GM19438 (cell line): ENCODE measurements at regions not wholly inside any gene's neighbourhood (a gene's known extent, or its start where the extent isn't known, plus 50 kb on each side); places are given as distances from the start of the nearest gene placed in this dataset.
"Not testable (repeated sequence)": the region's sequence is repeated elsewhere in the genome, so short reads cannot be mapped to it uniquely, and the experiment has no call there.

Experiments used
- ATAC-seq: cut with Tn5 transposase; IDR thresholded peaks from one replicate; pipeline ENCODE4 v1.9.1; 2021; ENCODE audit warnings: low read depth; ENCODE audit not compliant: unreplicated experiment

DNA sequence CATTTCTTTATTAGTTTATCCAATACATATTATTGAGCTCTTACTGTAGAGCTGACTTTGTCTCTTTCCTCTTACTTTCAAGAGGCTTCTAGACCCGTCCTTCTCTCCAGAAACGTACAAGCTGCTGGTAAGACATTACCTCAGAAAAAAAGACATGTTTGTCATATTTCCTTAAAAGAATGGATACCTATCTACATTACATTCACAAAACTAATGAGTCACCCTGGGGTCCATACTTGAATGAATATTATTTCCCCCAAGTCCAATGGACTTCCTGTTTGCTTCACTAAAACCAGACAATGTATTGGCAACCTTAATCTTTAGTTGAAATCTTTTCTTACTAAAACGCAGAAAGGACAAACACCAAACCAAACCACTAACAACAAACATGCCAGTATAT lies 176.5 kb upstream of the CLNK start:
- ATAC-seq = no peak

DNA sequence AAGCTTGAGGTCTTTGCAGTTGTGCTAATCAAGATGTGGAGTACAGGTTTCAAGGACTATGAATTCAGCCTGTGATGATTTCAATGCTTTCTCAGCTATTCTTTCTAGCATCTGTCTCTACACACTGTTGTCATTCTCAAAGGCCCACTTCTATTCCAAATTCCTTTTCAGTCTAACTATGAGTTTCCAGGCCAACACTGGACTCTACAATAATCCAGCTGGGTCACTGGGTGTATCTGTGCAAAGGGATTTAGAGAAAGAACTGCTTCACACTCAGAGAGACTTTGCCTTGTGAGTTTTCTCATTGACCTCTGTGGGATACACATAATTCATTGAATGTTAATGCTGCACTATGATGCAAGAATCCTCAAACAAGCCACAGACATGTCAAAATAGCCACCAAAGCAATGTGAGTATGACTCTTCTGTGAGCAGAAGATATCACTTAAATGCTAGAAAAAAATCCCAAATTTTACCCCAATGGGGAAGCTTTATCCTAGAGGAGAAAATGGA lies 171.8 kb upstream of the CLNK start:
- no peak for ATAC-seq

GRCh38 chr4:10853196-10853595 lies 168.6 kb upstream of the CLNK start:
- no peak for ATAC-seq

DNA sequence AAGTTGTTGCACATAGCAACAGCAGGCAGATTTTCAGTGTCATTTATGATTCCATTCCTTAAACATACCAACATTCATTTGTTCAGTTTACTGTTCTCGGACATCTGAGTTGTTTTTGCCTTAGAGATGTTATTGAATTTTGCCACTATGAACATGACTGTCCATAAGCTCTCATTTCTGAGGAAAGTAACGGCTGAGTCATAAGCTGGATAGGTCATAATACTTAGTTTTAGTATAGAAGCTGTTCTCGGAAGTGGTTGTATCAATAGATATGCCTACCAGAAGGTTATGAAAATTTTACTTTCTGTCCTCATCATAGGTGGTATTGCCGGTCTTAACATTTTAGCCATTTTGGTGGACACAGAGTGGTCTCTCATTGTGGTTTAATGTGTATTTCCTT lies 157.1 kb upstream of the CLNK start:
- no peak for ATAC-seq

DNA sequence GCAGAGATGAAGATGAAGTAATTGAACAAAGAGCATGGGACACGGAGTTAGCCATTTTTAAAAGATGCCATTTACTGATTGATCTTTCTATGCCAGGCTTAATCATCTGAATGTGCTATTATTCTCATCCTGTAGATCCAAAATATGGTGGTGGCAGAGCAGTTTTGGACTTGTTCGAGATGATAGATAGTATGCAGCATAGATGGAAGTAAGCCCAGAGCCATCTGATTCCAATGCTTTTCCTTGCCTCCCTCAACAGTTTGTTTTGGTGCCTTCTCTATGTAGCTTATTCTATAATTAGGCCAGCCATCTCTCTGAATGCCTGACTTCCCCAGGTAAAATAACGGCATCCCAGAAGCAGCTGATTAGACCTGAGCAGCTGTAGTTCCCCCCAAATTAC lies 152.6 kb upstream of the CLNK start:
- ATAC-seq = no peak

DNA sequence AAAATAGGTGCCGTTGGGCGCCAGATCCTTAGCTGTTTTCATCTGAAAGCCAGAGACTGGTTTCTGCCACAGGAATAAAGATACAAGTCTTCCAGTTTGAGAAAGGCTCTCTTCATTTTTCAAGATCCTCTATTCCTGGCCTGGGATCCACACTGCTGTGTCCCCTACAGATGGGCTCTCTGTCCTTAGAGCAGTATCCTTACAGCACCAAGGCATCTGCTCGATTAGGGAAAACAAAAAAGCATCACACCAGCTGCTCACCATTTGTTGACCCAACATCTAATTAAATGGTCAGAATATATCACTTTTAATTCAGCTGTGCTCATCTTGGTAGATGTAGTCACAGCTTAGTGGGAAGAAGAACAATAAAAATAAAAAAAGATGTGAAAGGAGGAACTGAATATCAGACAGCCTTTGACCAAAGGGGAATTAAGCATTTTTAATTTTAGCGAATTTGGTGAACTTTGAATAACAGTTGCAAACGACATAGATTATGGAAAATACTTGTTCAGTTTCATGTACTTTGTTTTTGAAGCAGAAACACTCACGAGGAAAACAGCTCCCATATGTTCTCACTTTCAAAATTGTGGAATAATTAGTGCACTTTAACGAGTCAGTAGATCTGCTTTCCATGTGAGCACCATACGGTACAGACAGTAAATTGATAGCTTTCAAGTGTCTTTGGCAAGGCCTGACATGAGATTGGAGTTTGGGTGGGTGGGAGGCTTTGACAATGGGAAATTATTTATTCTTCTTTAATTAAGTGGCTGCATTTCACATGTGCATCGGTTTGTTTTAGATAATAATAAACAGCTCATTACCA lies 148.4 kb upstream of the CLNK start:
- ATAC-seq = no peak

- ATAC-seq = no peak
Measured at GRCh38 chr4:10831727-10832408, 147.3 kb upstream of the CLNK start.

GRCh38 chr4:10828918-10829538 lies 144.5 kb upstream of the CLNK start:
- not testable (repeated sequence) for ATAC-seq

- no peak for ATAC-seq
Measured at GRCh38 chr4:10821826-10822225, 137.3 kb upstream of the CLNK start.

GRCh38 chr4:10816571-10816970 lies 132.0 kb upstream of the CLNK start:
- ATAC-seq = no peak

- no peak for ATAC-seq
Measured at GRCh38 chr4:10811991-10812390, 127.4 kb upstream of the CLNK start.

DNA sequence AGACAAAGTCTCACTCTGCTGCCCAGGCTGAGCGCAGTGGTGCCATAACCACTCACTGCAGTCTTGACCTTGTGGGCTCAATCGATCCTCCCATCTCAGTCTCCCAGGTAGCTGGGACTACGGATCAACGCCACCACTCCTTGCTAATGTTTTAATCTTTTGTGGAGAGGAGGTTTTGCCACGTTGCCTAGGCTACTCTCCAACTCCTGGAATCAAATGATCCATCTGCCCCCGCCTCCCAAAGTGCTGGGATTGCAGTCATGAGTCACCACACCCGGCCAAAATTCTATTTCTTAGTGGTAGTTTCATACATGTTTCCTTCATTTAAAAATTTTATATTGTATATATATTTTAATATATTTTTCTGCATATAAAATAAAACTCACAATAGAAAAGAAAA lies 125.8 kb upstream of the CLNK start:
- no peak for ATAC-seq

DNA sequence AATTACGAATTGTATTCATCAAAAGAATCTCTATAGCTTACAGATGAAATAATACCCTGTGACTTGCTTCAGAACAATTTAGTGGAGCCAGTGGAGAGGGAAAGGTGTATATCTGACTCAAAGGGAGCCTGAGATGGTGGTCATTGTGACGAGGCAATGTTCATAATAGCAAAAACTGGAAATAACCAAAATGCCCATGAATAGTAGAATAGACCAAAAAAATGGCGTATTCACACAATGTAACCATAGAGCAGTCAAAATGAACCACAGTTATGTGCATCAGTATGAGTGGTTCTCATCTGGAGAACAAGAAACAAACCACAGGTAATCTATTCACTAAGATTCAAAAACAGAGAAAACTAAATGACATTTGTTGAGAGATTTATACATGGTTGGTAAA lies 125.3 kb upstream of the CLNK start:
- ATAC-seq = no peak

GRCh38 chr4:10808591-10808990 lies 124.0 kb upstream of the CLNK start:
- ATAC-seq = no peak

GRCh38 chr4:10806953-10807645 lies 122.5 kb upstream of the CLNK start:
- ATAC-seq = no peak

GRCh38 chr4:10803713-10804343 lies 119.3 kb upstream of the CLNK start:
- no peak for ATAC-seq

GRCh38 chr4:10787365-10787764 lies 102.8 kb upstream of the CLNK start:
- ATAC-seq = no peak

DNA sequence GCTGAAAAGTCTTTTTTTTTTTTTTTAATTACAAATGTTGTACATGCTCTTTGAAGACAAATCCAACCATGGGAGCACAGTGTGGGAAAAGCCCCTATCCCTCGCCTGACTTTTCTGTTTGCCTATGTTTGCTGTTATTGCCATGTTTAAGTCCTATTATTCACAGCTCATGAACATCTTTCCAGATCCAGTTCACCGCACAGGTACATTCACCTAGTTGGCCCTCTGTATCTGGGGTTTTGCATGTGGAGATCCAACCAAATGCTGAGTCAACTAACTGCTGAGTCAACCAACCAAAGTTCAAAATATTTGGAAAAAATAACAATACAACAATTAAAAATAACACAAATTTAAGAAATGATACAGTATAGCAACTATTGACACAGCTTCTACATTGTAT lies 100.1 kb upstream of the CLNK start:
- ATAC-seq = no peak

GRCh38 chr4:10783351-10783750 lies 98.8 kb upstream of the CLNK start:
- no peak for ATAC-seq

- ATAC-seq = no peak
Measured at GRCh38 chr4:10781805-10782204, 97.2 kb upstream of the CLNK start.
